Mononuclear cell (primary cell): ENCODE measurements at regions not wholly inside any gene's neighbourhood (a gene's known extent, or its start where the extent isn't known, plus 50 kb on each side); places are given as distances from the start of the nearest gene placed in this dataset.

Experiments
- H3K27me3 ChIP-seq: 2 replicates; pipeline ENCODE4 v1.6.0; 2011; ENCODE audit warnings: low read length, control low read depth; ENCODE audit not compliant: insufficient read depth
- H3K4me1 ChIP-seq: 2 replicates; pipeline ENCODE4 v1.5.1; 2011; ENCODE audit warnings: mild to moderate bottlenecking, low read length, control low read depth; ENCODE audit not compliant: insufficient read depth
- H3K4me3 ChIP-seq: 2 replicates; pipeline ENCODE4 v1.5.1; 2011; ENCODE audit warnings: mild to moderate bottlenecking, low read length, moderate library complexity
- H3K9me3 ChIP-seq: 2 replicates; pipeline ENCODE4 v1.5.1; 2011; ENCODE audit warnings: low read depth, mild to moderate bottlenecking, control low read depth, low read length

GRCh38 chr11:112901924-112902323 lies 59.3 kb upstream of the NCAM1 start:
- H3K4me1 ChIP-seq, result no peaks in the 10 kb centered on the region
- H3K27me3 ChIP-seq, result no peaks in the 10 kb centered on the region
- no peak overlapping the region for H3K4me3 ChIP-seq
- H3K9me3 ChIP-seq, result no peaks in the 10 kb centered on the region

GRCh38 chr11:112902361-112903011 lies 58.7 kb upstream of the NCAM1 start:
- Histone ChIP-seq H3K27me3 (no peaks in the 10 kb centered on the region), H3K4me3 (no peak overlapping the region), H3K9me3 (no peaks in the 10 kb centered on the region), H3K4me1 (no peaks in the 10 kb centered on the region)

- Histone ChIP-seq H3K27me3 (no peaks in the 10 kb centered on the region), H3K4me1 (no peaks in the 10 kb centered on the region), H3K9me3 (no peaks in the 10 kb centered on the region), H3K4me3 (no peak overlapping the region)
Observed at GRCh38 chr11:112903340-112903739, 57.9 kb upstream of the NCAM1 start.

- no peaks in the 10 kb centered on the region for H3K4me1 ChIP-seq
- H3K9me3 ChIP-seq, result no peaks in the 10 kb centered on the region
- H3K27me3 ChIP-seq, result no peaks in the 10 kb centered on the region
- no peak overlapping the region for H3K4me3 ChIP-seq
Observed at GRCh38 chr11:112911124-112911523, 50.1 kb upstream of the NCAM1 start.
